Brain microvascular endothelial cell (primary cell): ENCODE measurements at regions not wholly inside any gene's neighbourhood (a gene's known extent, or its start where the extent isn't known, plus 50 kb on each side); places are given as distances from the start of the nearest gene placed in this dataset.

ENCODE experiments used
- DNase-seq: peaks from one replicate; pipeline ENCODE4 v3.0.0-alpha.2; 2020
- H3K27ac ChIP-seq: fragments of 250-450 bp; sonication (Bioruptor Pico); 2 replicates; pipeline ENCODE4 v1.5.1; 2020; ENCODE audit warnings: mild to moderate bottlenecking, moderate library complexity
- H3K27me3 ChIP-seq: fragments of 250-450 bp; sonication (Bioruptor Pico); replicated peaks from 2 replicates; pipeline ENCODE4 v1.5.1; 2020; ENCODE audit warnings: mild to moderate bottlenecking
- H3K36me3 ChIP-seq: fragments of 250-450 bp; sonication (Bioruptor Pico); replicated peaks from 2 replicates; pipeline ENCODE4 v1.5.1; 2020; ENCODE audit warnings: mild to moderate bottlenecking
- H3K4me3 ChIP-seq: 2 replicates; pipeline ENCODE4 v1.5.1; 2011; ENCODE audit warnings: low read depth, mild to moderate bottlenecking, control low read depth, low read length, moderate library complexity
- in situ Hi-C: cut with HindIII; loops from 2 replicates; pipeline ENCODE4 v1.10.0; 2017; ENCODE audit warnings: low sequenced_read_pairs, low pct_ligation_motif_present
- TF ChIP-seq, protein P1 (sequence below): IDR thresholded peaks from 2 replicates; pipeline ENCODE4 v1.5.1; 2011; ENCODE audit warnings: low read depth, mild to moderate bottlenecking, moderate library complexity, low read length, control low read depth, inconsistent platforms; ENCODE audit errors: missing control alignments

DNA sequence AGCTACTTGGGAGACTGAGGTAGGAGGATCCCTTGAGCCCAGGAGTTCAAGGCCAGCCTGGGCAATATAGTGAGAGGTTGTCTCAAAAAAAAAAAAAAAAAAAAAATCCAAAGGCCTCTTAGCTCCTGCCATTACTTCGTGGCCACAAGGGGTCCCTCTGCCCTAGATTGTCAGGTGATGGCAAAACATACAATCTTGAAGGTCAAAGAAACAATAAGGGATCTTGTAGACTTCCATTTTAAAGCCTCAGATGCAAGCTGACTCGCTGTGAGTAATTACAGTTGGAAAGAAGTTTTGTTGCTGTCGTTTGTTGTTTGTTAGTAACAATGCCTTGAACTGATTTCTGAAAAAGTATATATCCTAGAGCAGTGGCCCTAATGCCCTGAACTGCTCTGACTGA is 55.9 kb upstream of the PLCL2 start:
- H3K27ac ChIP-seq, result no peak overlapping the region
- in situ Hi-C loops, result no loop called here
- no peak overlapping the region for H3K4me3 ChIP-seq
- TF ChIP-seq, protein P1, sequence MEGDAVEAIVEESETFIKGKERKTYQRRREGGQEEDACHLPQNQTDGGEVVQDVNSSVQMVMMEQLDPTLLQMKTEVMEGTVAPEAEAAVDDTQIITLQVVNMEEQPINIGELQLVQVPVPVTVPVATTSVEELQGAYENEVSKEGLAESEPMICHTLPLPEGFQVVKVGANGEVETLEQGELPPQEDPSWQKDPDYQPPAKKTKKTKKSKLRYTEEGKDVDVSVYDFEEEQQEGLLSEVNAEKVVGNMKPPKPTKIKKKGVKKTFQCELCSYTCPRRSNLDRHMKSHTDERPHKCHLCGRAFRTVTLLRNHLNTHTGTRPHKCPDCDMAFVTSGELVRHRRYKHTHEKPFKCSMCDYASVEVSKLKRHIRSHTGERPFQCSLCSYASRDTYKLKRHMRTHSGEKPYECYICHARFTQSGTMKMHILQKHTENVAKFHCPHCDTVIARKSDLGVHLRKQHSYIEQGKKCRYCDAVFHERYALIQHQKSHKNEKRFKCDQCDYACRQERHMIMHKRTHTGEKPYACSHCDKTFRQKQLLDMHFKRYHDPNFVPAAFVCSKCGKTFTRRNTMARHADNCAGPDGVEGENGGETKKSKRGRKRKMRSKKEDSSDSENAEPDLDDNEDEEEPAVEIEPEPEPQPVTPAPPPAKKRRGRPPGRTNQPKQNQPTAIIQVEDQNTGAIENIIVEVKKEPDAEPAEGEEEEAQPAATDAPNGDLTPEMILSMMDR, result peak; percentile 69
- H3K36me3 ChIP-seq, result no peaks in the 10 kb centered on the region
- H3K27me3 ChIP-seq, result no peaks in the 10 kb centered on the region
- peak; percentile 57 for DNase-seq

DNA sequence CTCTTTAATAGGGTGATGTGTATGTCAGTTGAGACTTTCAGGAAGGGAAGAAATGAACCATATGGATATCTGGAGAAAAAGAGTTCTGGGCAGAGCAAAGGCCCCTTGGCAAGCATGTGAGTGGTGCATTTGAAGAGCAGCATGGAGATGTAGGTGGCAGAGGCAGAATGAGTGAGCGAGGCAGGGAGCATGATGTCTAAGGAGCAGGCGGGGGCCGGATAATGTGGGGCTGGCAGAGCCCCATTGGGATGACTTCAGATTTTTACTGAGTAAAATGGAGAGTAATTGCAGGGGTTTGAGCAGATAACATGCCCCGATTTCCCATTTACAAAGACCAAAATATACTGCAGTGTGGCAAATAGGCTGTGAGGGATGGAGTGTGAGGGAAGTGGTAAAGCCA is 52.9 kb upstream of the PLCL2 start:
- in situ Hi-C loops, result no loop called here
- no peak for DNase-seq
- no peak overlapping the region for H3K4me3 ChIP-seq
- no peaks in the 10 kb centered on the region for H3K27me3 ChIP-seq
- TF ChIP-seq, protein P1, result no peak
- H3K36me3 ChIP-seq, result no peaks in the 10 kb centered on the region
- no peak overlapping the region for H3K27ac ChIP-seq

DNA sequence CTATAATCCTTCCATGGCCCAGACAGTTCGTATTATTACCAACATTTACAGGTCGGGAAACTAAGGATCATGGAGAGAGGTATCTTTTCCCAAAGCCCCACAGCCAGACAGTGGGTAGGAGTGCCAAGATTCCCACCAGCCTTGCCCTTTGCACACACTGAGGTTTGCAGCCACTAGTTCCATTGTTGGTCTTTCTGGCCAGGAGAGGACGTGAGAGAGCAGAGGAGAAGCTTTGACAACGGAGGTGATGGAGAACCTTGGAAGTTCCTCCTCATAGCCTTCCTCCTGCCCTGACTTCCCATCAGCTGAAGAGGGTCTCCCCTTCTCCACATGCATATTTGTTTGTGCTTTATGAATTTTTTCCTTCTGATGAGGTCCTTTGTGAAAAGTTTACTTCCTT is 50.5 kb upstream of the PLCL2 start:
- in situ Hi-C loops, result no loop called here
- no peaks in the 10 kb centered on the region for H3K27me3 ChIP-seq
- no peak for DNase-seq
- TF ChIP-seq, protein P1, result no peak
- no peak overlapping the region for H3K27ac ChIP-seq
- no peak overlapping the region for H3K4me3 ChIP-seq
- no peaks in the 10 kb centered on the region for H3K36me3 ChIP-seq

DNA sequence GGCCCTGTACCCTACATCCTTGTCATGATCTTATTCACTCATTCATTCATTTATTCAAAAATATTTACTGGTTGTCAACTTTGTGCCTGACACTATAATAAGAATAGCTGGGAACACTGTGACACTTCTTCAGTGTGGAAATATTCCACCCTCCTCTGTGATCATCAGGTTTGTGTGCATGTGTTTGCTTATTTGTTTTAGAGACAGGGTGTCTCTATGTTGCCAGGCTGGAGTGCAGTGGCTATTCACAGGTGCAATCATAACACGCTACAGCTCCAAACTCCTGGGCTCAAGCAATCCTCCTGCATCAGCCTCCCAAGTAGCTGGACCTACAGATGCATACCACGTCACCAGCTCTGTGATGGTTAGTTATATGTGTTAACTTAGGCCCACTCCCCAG is 50.0 kb upstream of the PLCL2 start:
- in situ Hi-C loops, result no loop called here
- DNase-seq, result no peak
- TF ChIP-seq, protein P1, result no peak

More for the DNA sequence above, 50.0 kb upstream of the PLCL2 start:
- H3K27ac ChIP-seq, result no peak overlapping the region
- H3K27me3 ChIP-seq, result no peaks in the 10 kb centered on the region
- no peak overlapping the region for H3K4me3 ChIP-seq
- H3K36me3 ChIP-seq, result no peaks in the 10 kb centered on the region
